Right lobe of liver (tissue), 6 donors: ENCODE measurements at regions not wholly inside any gene's neighbourhood (a gene's known extent, or its start where the extent isn't known, plus 50 kb on each side); places are given as distances from the start of the nearest gene placed in this dataset.

Source experiments
- ATAC-seq, 4 donors: fragments of 200-7000 bp; cut with Tn5 transposase; one replicate each; pipeline ENCODE4 v1.9.1; 2020; ENCODE audit warnings: mild to moderate bottlenecking in 4 of 4, moderate library complexity in 4 of 4
- DNase-seq, 3 donors: peaks; one replicate each; pipeline ENCODE4 v3.0.0-alpha.2; 2020
- H3K27ac ChIP-seq, 3 donors: fragments of 200-600 bp; one replicate each; pipeline ENCODE4 v1.8.0; 2022
- H3K27me3 ChIP-seq, 2 donors: fragments of 200-600 bp; one replicate each; pipeline ENCODE4 v1.8.0; 2022
- H3K36me3 ChIP-seq, 4 donors: fragments of 200-600 bp; sonication (generic) in 1 of 4; one replicate each; pipeline versions ENCODE4 v1.5.1 to v1.8.0; 2017 to 2022; ENCODE audit warnings: control low read depth in 1 of 4
- H3K4me1 ChIP-seq, 4 donors: fragments of 200-600 bp; sonication (generic) in 1 of 4; one replicate each; pipeline versions ENCODE4 v1.5.1 to v1.8.0; 2017 to 2022; ENCODE audit warnings: control low read depth in 1 of 4
- H3K4me3 ChIP-seq, 3 donors: fragments of 200-600 bp; one replicate each; pipeline ENCODE4 v1.8.0; 2022
- H3K9me3 ChIP-seq, 4 donors: fragments of 200-600 bp; sonication (generic) in 1 of 4; one replicate each; pipeline versions ENCODE4 v1.5.1 to v1.8.0; 2017 to 2022; ENCODE audit warnings: control low read depth in 1 of 4
- POLR2A ChIP-seq: fragments of 450-650 bp; IDR thresholded peaks from one replicate; pipeline ENCODE4 v1.6.1; 2017; ENCODE audit warnings: antibody characterized with exemption, mild to moderate bottlenecking
- WGBS: methylation state at CpG from one replicate; pipeline ENCODE4 v1.1.6; 2018; ENCODE audit warnings: low coverage, low lambda C conversion rate; ENCODE audit not compliant: insufficient coverage; ENCODE audit errors: missing lambda C conversion rate; 5-methylcytosine and 5-hydroxymethylcytosine counted together
- intact Hi-C, 2 donors: fragments of 100-400 bp; cut with DNase I; formaldehyde crosslinking; loops; one replicate each; pipeline versions ENCODE4 v1.11.2 to v1.14.1; 2022
- TF ChIP-seq, protein P1 (sequence below), 4 donors: fragments of 200-600 bp in 3 of 4; fragments of 450-650 bp in 1 of 4; IDR thresholded peaks; one replicate each; pipeline versions ENCODE4 v1.5.1 to v1.8.0; 2016 to 2022; ENCODE audit warnings: antibody characterized with exemption in 4 of 4, mild to moderate bottlenecking in 2 of 4
- donor health status: DM: no; HTN: yes; CAD: no.
- donor health status: DM: no; HTN: no; CAD: no.
- donor health status: DM: no; HTN: no; CAD: no.
- donor health status: DM: no; HTN: yes; CAD: no.
- donor health status: DM: no; HTN: yes; CAD: no.

DNA sequence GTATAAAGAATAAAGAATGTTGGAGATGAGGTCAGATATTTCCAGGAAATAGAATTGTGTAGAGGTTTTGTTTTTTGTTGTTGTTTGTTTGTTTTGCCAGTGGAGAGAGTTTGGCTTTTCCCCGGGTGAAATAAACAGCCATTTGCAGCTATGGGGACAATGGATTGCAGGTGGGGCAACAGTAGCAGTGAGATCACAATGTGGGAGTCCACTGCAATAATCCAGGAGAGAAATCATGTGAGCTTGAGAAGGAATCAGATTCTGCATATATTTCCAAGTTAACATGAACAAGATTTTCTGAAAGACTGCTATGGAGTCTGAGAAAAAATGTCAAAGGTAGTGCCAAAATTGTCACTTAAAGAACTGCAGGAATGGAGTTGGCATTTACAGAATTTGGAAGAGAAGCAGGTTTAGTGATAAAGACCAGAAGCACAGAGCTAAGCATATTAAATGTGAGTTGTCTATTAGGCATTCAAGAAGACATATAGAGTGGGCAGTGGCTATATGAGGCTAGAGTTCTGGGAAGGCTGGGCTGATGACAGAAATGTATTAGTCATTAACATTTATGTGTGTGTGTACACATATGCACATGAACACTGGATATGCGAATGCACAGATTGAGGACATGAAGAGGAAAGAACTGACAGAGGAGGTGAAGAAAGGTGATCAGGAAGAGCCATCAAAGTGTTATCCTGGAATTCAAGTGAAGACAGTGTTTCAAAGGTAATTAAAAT, 729.6 kb upstream of the PTBP2 start:
- no peaks in the 10 kb centered on the region for H3K9me3 ChIP-seq
- H3K27ac ChIP-seq, result no peak overlapping the region
- no peak for ATAC-seq
- H3K4me3 ChIP-seq, result no peak overlapping the region
- H3K4me1 ChIP-seq, result no peaks in the 10 kb centered on the region
- no peaks in the 10 kb centered on the region for H3K27me3 ChIP-seq
- no peaks in the 10 kb centered on the region for H3K36me3 ChIP-seq
- no peak for TF ChIP-seq POLR2A
- TF ChIP-seq, protein P1, sequence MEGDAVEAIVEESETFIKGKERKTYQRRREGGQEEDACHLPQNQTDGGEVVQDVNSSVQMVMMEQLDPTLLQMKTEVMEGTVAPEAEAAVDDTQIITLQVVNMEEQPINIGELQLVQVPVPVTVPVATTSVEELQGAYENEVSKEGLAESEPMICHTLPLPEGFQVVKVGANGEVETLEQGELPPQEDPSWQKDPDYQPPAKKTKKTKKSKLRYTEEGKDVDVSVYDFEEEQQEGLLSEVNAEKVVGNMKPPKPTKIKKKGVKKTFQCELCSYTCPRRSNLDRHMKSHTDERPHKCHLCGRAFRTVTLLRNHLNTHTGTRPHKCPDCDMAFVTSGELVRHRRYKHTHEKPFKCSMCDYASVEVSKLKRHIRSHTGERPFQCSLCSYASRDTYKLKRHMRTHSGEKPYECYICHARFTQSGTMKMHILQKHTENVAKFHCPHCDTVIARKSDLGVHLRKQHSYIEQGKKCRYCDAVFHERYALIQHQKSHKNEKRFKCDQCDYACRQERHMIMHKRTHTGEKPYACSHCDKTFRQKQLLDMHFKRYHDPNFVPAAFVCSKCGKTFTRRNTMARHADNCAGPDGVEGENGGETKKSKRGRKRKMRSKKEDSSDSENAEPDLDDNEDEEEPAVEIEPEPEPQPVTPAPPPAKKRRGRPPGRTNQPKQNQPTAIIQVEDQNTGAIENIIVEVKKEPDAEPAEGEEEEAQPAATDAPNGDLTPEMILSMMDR (IDR thresholded peaks at IDR 0.05), result no peak
- DNase-seq, result no peak
- WGBS, result 43% methylated on average over 2 of the region's 2 CpGs
- intact Hi-C loops, result no loop called here

DNA sequence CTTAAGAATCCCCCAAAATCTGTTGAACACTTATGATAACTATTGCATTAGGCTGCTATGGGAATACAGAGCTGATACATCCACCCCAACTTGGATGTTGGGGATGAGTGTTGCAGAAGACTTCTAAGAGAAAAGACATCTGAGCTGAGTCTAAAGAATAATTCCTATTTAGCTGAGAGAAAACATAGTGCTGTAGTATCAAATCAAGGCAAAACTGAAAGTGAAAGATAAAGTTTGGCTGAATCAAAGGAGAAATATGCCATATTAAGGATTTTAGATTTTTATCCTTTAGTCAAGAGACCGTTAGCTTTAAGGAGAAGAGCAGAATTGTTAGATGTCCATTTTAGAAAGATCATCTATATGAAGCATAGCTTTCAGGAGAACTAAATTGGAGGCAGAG, 726.9 kb upstream of the PTBP2 start:
- Histone ChIP-seq H3K36me3 (no peaks in the 10 kb centered on the region), H3K27me3 (no peaks in the 10 kb centered on the region), H3K9me3 (no peaks in the 10 kb centered on the region), H3K4me3 (peak overlapping the region in 1 of 3 donors; percentile 1), H3K27ac (no peak overlapping the region), H3K4me1 (no peaks in the 10 kb centered on the region)
- no peak for DNase-seq
- intact Hi-C loops, result no loop called here
- 20% methylated on average over 1 of the region's 1 CpG for WGBS
- TF ChIP-seq, protein P1 (IDR thresholded peaks at IDR 0.05), result no peak
- TF ChIP-seq POLR2A, result no peak
- ATAC-seq, result peak; percentile 35 to 51 (median 44)

- DNase-seq (no peak), ATAC-seq (no peak)
- no peaks in the 10 kb centered on the region for H3K9me3 ChIP-seq
- H3K4me3 ChIP-seq, result no peak overlapping the region
- no peak overlapping the region for H3K27ac ChIP-seq
- TF ChIP-seq, protein P1 (IDR thresholded peaks at IDR 0.05), result no peak
- TF ChIP-seq POLR2A, result no peak
- WGBS, result 88% methylated on average over 2 of the region's 2 CpGs
- no peaks in the 10 kb centered on the region for H3K27me3 ChIP-seq
- H3K4me1 ChIP-seq, result no peaks in the 10 kb centered on the region
- H3K36me3 ChIP-seq, result no peaks in the 10 kb centered on the region
- intact Hi-C loops, result no loop called here
Observed at GRCh38 chr1:96002201-96002600, 719.4 kb upstream of the PTBP2 start.

DNA sequence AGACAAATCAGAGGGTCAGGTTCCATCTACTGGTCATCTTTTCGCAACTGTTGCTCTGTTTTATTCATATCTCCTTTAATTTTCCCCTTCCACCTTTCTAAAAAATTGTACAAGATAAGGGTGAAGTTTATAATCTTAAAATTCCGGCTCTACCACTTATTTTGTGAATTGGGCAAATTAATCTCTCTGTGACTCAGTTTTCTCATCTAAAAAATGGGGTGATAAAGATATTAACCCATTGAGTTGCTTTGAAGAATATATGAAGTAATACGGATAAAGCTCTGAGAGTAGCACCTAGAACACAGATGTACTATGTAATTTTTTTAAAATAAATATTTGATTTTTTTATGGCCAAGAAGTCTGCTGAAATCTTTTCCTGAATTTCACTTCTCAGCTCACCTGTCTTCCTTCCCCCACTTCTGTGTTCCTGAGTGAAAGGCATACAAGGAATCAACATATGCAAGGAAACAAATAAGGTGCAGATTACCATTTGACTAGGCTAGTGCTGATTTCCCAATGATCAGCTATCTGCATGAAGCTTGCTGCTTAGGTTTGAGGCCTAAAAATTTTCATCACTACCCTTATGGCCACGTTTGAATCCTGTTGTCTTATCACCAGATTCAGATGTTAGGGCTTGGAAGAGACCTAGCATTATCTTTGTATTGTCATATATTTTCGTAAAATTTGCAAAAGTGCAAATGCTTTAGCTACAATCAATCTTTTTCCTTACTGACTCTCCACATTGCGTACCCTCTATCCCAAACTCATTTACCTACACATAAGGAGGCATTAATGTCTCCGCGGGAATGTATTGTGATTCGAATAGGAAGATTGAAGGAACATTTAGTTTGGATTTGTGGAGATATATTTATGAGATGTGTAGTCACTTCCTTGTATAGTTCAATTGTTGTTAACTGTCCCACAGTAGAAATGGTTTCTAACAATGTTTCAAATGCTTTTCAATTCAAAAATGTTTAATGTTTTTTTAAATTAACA, 718.3 kb upstream of the PTBP2 start:
- DNase-seq, result no peak
- Histone ChIP-seq H3K4me3 (no peak overlapping the region), H3K9me3 (no peaks in the 10 kb centered on the region), H3K27me3 (no peaks in the 10 kb centered on the region), H3K4me1 (no peaks in the 10 kb centered on the region), H3K36me3 (no peaks in the 10 kb centered on the region), H3K27ac (no peak overlapping the region)
- ATAC-seq, result no peak
- 54% methylated on average over 9 of the region's 9 CpGs for WGBS
- TF ChIP-seq, protein P1 (IDR thresholded peaks at IDR 0.05), result no peak
- no peak for TF ChIP-seq POLR2A
- intact Hi-C loops, result no loop called here
